Right lobe of liver (tissue), 6 donors: ENCODE measurements at regions not wholly inside any gene's neighbourhood (a gene's known extent, or its start where the extent isn't known, plus 50 kb on each side); places are given as distances from the start of the nearest gene placed in this dataset.

Experiments used
- ATAC-seq, 4 donors: fragments of 200-7000 bp; cut with Tn5 transposase; one replicate each; pipeline ENCODE4 v1.9.1; 2020; ENCODE audit warnings: mild to moderate bottlenecking in 4 of 4, moderate library complexity in 4 of 4
- DNase-seq, 3 donors: peaks; one replicate each; pipeline ENCODE4 v3.0.0-alpha.2; 2020
- H3K27ac ChIP-seq, 3 donors: fragments of 200-600 bp; one replicate each; pipeline ENCODE4 v1.8.0; 2022
- H3K27me3 ChIP-seq, 2 donors: fragments of 200-600 bp; one replicate each; pipeline ENCODE4 v1.8.0; 2022
- H3K36me3 ChIP-seq, 4 donors: fragments of 200-600 bp; sonication (generic) in 1 of 4; one replicate each; pipeline versions ENCODE4 v1.5.1 to v1.8.0; 2017 to 2022; ENCODE audit warnings: control low read depth in 1 of 4
- H3K4me1 ChIP-seq, 4 donors: fragments of 200-600 bp; sonication (generic) in 1 of 4; one replicate each; pipeline versions ENCODE4 v1.5.1 to v1.8.0; 2017 to 2022; ENCODE audit warnings: control low read depth in 1 of 4
- H3K4me3 ChIP-seq, 3 donors: fragments of 200-600 bp; one replicate each; pipeline ENCODE4 v1.8.0; 2022
- H3K9me3 ChIP-seq, 4 donors: fragments of 200-600 bp; sonication (generic) in 1 of 4; one replicate each; pipeline versions ENCODE4 v1.5.1 to v1.8.0; 2017 to 2022; ENCODE audit warnings: control low read depth in 1 of 4
- POLR2A ChIP-seq: fragments of 450-650 bp; IDR thresholded peaks from one replicate; pipeline ENCODE4 v1.6.1; 2017; ENCODE audit warnings: antibody characterized with exemption, mild to moderate bottlenecking
- WGBS: methylation state at CpG from one replicate; pipeline ENCODE4 v1.1.6; 2018; ENCODE audit warnings: low coverage, low lambda C conversion rate; ENCODE audit not compliant: insufficient coverage; ENCODE audit errors: missing lambda C conversion rate; 5-methylcytosine and 5-hydroxymethylcytosine counted together
- intact Hi-C, 2 donors: fragments of 100-400 bp; cut with DNase I; formaldehyde crosslinking; loops; one replicate each; pipeline versions ENCODE4 v1.11.2 to v1.14.1; 2022
- TF ChIP-seq, protein P1 (sequence below), 4 donors: fragments of 200-600 bp in 3 of 4; fragments of 450-650 bp in 1 of 4; IDR thresholded peaks; one replicate each; pipeline versions ENCODE4 v1.5.1 to v1.8.0; 2016 to 2022; ENCODE audit warnings: antibody characterized with exemption in 4 of 4, mild to moderate bottlenecking in 2 of 4
- donor health status: DM: no; HTN: yes; CAD: no.
- donor health status: DM: no; HTN: no; CAD: no.
- donor health status: DM: no; HTN: no; CAD: no.
- donor health status: DM: no; HTN: yes; CAD: no.
- donor health status: DM: no; HTN: yes; CAD: no.

DNA sequence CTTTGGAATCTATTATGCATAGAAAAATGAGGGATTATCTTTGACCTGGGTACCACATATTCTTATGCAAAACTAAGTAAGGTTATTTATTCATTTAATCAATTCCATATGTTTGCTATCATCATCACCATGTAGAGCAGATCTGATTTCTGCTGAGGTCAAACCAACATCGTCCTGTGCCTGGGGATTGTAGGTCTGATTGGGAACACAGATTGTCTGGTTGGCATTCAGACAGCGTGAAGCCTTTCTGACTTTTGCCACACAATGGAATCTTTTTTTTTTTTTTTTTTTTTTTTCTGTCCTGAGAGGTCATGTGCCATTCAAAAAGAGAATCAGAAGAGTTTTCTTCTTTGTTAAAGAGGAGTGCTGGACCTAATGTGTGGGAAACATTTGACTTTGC, 142.9 kb downstream of the RAB11FIP2 start:
- intact Hi-C loops, result no loop called here
- TF ChIP-seq POLR2A, result no peak
- TF ChIP-seq, protein P1, sequence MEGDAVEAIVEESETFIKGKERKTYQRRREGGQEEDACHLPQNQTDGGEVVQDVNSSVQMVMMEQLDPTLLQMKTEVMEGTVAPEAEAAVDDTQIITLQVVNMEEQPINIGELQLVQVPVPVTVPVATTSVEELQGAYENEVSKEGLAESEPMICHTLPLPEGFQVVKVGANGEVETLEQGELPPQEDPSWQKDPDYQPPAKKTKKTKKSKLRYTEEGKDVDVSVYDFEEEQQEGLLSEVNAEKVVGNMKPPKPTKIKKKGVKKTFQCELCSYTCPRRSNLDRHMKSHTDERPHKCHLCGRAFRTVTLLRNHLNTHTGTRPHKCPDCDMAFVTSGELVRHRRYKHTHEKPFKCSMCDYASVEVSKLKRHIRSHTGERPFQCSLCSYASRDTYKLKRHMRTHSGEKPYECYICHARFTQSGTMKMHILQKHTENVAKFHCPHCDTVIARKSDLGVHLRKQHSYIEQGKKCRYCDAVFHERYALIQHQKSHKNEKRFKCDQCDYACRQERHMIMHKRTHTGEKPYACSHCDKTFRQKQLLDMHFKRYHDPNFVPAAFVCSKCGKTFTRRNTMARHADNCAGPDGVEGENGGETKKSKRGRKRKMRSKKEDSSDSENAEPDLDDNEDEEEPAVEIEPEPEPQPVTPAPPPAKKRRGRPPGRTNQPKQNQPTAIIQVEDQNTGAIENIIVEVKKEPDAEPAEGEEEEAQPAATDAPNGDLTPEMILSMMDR (IDR thresholded peaks at IDR 0.05), result no peak
- WGBS, result 59% methylated on average over 2 of the region's 2 CpGs
- Histone ChIP-seq H3K4me3 (no peak overlapping the region), H3K36me3 (no peaks in the 10 kb centered on the region), H3K4me1 (no peaks in the 10 kb centered on the region), H3K27ac (no peak overlapping the region), H3K27me3 (no peaks in the 10 kb centered on the region), H3K9me3 (no peaks in the 10 kb centered on the region)
- ATAC-seq (no peak), DNase-seq (no peak)

DNA sequence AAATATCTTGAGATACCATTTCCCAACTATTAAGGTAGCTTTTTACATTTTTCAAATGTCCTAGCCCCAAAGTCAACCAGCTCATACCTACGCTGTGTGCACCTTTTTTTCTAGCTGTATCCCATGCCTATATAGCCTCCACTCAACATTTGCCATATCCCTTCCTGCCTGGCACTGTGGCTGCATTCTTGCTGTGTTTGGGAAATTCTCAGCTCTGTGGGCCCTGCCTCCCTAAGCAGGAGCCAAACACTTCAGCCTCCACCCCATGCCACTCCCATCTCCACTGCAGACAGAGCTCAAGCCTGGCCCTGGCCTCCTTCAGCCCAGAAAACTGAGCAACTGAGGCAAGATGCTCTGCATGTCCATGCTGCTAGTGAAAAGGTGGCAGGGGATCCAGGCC, 141.3 kb downstream of the RAB11FIP2 start:
- H3K36me3 ChIP-seq, result no peaks in the 10 kb centered on the region
- H3K9me3 ChIP-seq, result no peaks in the 10 kb centered on the region
- intact Hi-C loops, result no loop called here
- no peak overlapping the region for H3K4me3 ChIP-seq
- H3K4me1 ChIP-seq, result no peaks in the 10 kb centered on the region
- no peak for ATAC-seq
- TF ChIP-seq, protein P1 (IDR thresholded peaks at IDR 0.05), result no peak
- TF ChIP-seq POLR2A, result no peak
- no peaks in the 10 kb centered on the region for H3K27me3 ChIP-seq
- no peak overlapping the region for H3K27ac ChIP-seq
- DNase-seq, result no peak
- 89% methylated on average over 1 of the region's 1 CpG for WGBS

DNA sequence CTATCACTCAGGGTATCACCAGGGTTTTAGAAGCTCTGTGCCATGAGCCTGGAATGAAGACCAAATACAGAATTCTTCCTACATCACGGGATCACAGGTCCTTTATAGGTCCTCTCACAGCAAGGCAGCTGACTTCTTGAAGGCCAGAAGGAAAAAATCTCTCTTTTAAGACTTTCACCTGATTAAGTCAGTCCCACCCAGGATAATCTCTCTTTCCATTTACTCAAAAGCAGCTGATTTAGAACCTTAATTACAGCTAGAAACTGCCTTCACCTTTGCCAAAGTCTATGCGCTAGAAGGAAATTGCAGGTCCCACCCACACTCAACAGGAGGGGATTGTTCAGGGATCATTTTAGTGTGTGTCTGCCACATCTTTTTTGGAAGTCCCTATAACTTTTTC, 135.1 kb downstream of the RAB11FIP2 start:
- WGBS, result 35% methylated on average over 2 of the region's 2 CpGs
- ATAC-seq (no peak), DNase-seq (no peak)
- no peaks in the 10 kb centered on the region for H3K27me3 ChIP-seq
- intact Hi-C loops, result no loop called here
- H3K4me1 ChIP-seq, result no peaks in the 10 kb centered on the region
- no peak overlapping the region for H3K27ac ChIP-seq
- H3K4me3 ChIP-seq, result no peak overlapping the region
- no peak for TF ChIP-seq POLR2A
- TF ChIP-seq, protein P1 (IDR thresholded peaks at IDR 0.05), result no peak
- H3K36me3 ChIP-seq, result no peaks in the 10 kb centered on the region
- no peaks in the 10 kb centered on the region for H3K9me3 ChIP-seq

DNA sequence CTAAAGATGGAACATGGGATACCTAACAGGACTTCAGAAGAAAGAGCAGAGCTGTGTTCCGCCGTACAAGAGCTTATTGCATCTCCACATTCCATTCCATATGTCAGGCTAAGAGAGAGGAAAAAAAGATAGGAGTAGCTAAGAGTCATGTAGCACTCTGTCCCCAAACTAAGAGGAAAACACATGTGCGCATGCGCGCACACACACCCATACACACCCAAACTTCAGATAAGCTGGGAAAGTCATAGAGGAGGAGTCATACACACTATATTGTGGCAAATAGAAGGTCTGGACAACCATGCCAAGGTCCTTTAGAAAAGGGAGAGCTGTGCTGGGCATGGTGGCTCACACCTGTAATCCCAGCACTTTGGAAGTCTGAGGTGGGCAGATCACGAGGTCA, 132.4 kb downstream of the RAB11FIP2 start:
- Histone ChIP-seq H3K9me3 (no peaks in the 10 kb centered on the region), H3K4me3 (no peak overlapping the region), H3K27ac (no peak overlapping the region), H3K4me1 (no peaks in the 10 kb centered on the region), H3K36me3 (no peaks in the 10 kb centered on the region), H3K27me3 (no peaks in the 10 kb centered on the region)
- WGBS, result 66% methylated on average over 5 of the region's 6 CpGs
- no peak for DNase-seq
- intact Hi-C loops, result no loop called here
- no peak for ATAC-seq
- no peak for TF ChIP-seq POLR2A
- TF ChIP-seq, protein P1 (IDR thresholded peaks at IDR 0.05), result no peak

DNA sequence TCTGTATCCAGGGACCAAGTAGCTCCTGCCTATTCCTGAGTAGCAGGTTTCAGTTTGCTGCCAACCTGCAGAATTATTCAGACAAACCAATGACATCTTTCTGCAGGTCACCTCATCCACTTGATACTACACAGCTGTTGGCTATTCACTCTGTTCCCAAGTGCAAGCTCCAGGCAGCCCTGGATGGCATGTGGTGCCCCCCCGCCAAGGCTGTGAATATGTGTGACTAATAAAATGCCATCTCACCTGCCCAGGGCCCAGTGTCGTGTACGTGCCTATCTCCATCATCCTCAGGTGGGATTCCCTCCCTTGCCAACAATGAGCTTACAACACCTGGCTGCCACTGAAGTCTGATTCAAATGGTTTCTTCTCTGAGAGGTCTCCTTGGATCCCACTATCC, 125.8 kb downstream of the RAB11FIP2 start:
- 40% methylated on average over 3 of the region's 3 CpGs for WGBS

More for the DNA sequence above, 125.8 kb downstream of the RAB11FIP2 start:
- no peak overlapping the region for H3K27ac ChIP-seq
- no peak overlapping the region for H3K4me3 ChIP-seq
- no peaks in the 10 kb centered on the region for H3K27me3 ChIP-seq
- no peaks in the 10 kb centered on the region for H3K36me3 ChIP-seq
- no peaks in the 10 kb centered on the region for H3K4me1 ChIP-seq
- no peaks in the 10 kb centered on the region for H3K9me3 ChIP-seq
- TF ChIP-seq POLR2A, result no peak
- TF ChIP-seq, protein P1 (IDR thresholded peaks at IDR 0.05), result no peak
- no peak for ATAC-seq
- DNase-seq, result no peak
- intact Hi-C loops, result no loop called here
